Vagina (tissue), 2 donors: ENCODE measurements at regions not wholly inside any gene's neighbourhood (a gene's known extent, or its start where the extent isn't known, plus 50 kb on each side); places are given as distances from the start of the nearest gene placed in this dataset.

Source experiments
- POLR2A ChIP-seq, 2 donors: fragments of 450-650 bp; IDR thresholded peaks; one replicate each; pipeline ENCODE4 v1.6.1; 2017; ENCODE audit warnings: antibody characterized with exemption in 2 of 2, mild to moderate bottlenecking in 2 of 2, moderate library complexity in 2 of 2
- POLR2AphosphoS5 ChIP-seq, 2 donors: sonication (generic); formaldehyde crosslinking; IDR thresholded peaks; one replicate each; pipeline ENCODE4 v1.9.0; 2017; ENCODE audit warnings: antibody characterized with exemption in 2 of 2, mild to moderate bottlenecking in 2 of 2, low read depth in 1 of 2; ENCODE audit not compliant: insufficient read depth in 1 of 2
- TF ChIP-seq, protein P1 (sequence below), 3 experiments: fragments of 450-650 bp in 2 of 3; fragments of 200-600 bp in 1 of 3; sonication (generic) in 1 of 3; IDR thresholded peaks; one replicate each; pipeline ENCODE4 v1.5.1; 2017 to 2019; ENCODE audit warnings: antibody characterized with exemption in 3 of 3, mild to moderate bottlenecking in 2 of 3, moderate library complexity in 2 of 3

DNA sequence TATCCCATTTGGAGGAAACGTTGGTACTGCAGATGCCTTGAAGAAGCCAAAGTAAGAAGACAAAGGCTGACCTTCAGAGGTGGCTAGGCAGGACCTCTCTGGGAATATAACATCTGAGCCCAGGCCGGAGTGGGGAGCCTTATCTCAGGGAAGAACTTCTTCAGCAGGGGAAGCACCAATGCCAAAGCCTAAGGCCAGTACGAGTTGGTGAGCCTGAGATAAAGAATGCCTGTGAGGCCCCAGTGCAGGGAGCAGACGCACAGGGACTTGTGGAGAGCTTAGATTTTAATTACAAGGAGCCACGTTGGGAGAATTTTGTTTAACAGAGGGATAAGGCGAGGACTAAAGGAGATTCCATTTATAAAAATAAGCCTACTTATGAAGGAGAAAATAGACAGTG, 468.8 kb upstream of the RUNX1 start:
- TF ChIP-seq, protein P1, sequence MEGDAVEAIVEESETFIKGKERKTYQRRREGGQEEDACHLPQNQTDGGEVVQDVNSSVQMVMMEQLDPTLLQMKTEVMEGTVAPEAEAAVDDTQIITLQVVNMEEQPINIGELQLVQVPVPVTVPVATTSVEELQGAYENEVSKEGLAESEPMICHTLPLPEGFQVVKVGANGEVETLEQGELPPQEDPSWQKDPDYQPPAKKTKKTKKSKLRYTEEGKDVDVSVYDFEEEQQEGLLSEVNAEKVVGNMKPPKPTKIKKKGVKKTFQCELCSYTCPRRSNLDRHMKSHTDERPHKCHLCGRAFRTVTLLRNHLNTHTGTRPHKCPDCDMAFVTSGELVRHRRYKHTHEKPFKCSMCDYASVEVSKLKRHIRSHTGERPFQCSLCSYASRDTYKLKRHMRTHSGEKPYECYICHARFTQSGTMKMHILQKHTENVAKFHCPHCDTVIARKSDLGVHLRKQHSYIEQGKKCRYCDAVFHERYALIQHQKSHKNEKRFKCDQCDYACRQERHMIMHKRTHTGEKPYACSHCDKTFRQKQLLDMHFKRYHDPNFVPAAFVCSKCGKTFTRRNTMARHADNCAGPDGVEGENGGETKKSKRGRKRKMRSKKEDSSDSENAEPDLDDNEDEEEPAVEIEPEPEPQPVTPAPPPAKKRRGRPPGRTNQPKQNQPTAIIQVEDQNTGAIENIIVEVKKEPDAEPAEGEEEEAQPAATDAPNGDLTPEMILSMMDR (IDR thresholded peaks at IDR 0.05) = no peak
- TF ChIP-seq POLR2AphosphoS5 (IDR thresholded peaks at IDR 0.05; ENCODE audit: insufficient read depth in 1 of 2, low read depth in 1 of 2) (no peak), POLR2A (IDR thresholded peaks at IDR 0.05) (no peak)
